ENCODE measurements at regions not wholly inside any gene's neighbourhood (a gene's known extent, or its start where the extent isn't known, plus 50 kb on each side); places are given as distances from the start of the nearest gene placed in this dataset.
"Not testable (repeated sequence)": the region's sequence is repeated elsewhere in the genome, so short reads cannot be mapped to it uniquely, and the experiment has no call there.

- H3K27ac ChIP-seq, result no peak overlapping the region
- TF ChIP-seq CTCF (conservative IDR thresholded peaks at IDR 0.05), result no peak
Measured at GRCh38 chr16:88329726-88330700, 52.7 kb upstream of the ZNF469 start.

- TF ChIP-seq CTCF (conservative IDR thresholded peaks at IDR 0.05), result no peak
- H3K27ac ChIP-seq, result no peak overlapping the region
Measured at GRCh38 chr16:88330971-88331890, 51.5 kb upstream of the ZNF469 start.

GRCh38 chr16:88331989-88332920 lies 50.5 kb upstream of the ZNF469 start:
- no peak overlapping the region for H3K27ac ChIP-seq
- no peak for TF ChIP-seq CTCF (conservative IDR thresholded peaks at IDR 0.05)

GRCh38 chr16:88332921-88333825 lies 49.6 kb upstream of the ZNF469 start:
- H3K27ac ChIP-seq, result not testable (repeated sequence)

All from VCaP (cell line).